Activated CD8-positive, alpha-beta memory T cell treated with anti-CD3 and anti-CD28 coated beads, Interleukin-2, amount 50 U/mL, for 24 hours (primary cell): ENCODE measurements at regions not wholly inside any gene's neighbourhood (a gene's known extent, or its start where the extent isn't known, plus 50 kb on each side); places are given as distances from the start of the nearest gene placed in this dataset.

Source experiments
- DNase-seq: peaks from one replicate; pipeline ENCODE4 v3.0.0-alpha.2; 2020; ENCODE audit errors: extremely low read depth

GRCh38 chr12:88638966-88639760, 58.9 kb upstream of the KITLG start:
- no peak for DNase-seq

GRCh38 chr12:88638388-88638787, 58.1 kb upstream of the KITLG start:
- DNase-seq: no peak

GRCh38 chr12:88634008-88634407, 53.7 kb upstream of the KITLG start:
- DNase-seq: no peak

- no peak for DNase-seq
Observed at GRCh38 chr12:88633312-88633711, 53.0 kb upstream of the KITLG start.

- no peak for DNase-seq
Observed at GRCh38 chr12:88630561-88630960, 50.3 kb upstream of the KITLG start.
